NCI-H2107 treated with DMSO at 0.1 percent for 48 hours (cell line): ENCODE measurements at regions not wholly inside any gene's neighbourhood (a gene's known extent, or its start where the extent isn't known, plus 50 kb on each side); places are given as distances from the start of the nearest gene placed in this dataset.
"Not testable (repeated sequence)": the region's sequence is repeated elsewhere in the genome, so short reads cannot be mapped to it uniquely, and the experiment has no call there.

Experiments used
- DNase-seq: peaks from one replicate; lab custom pipeline; 2025; ENCODE audit not compliant: unreplicated experiment; lab: John Stamatoyannopoulos, UW

DNA sequence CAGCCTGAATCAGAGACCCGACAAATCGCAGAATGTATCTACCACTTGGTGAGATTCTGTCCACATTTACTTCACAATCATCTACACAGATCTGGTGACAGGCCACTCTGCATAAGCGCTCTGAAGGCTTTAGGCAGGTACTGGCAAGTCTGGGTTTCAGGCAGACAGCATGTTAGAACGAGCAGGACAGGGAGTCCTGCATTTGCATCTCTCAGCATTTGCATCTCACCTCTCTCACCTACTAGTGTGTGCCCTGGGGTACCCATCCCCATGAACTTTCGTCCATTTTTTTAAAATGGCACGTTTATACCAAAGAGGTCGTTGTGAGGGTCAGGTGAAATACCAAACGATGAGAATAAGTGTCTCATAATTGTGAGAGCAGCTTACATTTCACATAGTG is 108.2 kb downstream of the SPATA31A1 start:
- DNase-seq = not testable (repeated sequence)

DNA sequence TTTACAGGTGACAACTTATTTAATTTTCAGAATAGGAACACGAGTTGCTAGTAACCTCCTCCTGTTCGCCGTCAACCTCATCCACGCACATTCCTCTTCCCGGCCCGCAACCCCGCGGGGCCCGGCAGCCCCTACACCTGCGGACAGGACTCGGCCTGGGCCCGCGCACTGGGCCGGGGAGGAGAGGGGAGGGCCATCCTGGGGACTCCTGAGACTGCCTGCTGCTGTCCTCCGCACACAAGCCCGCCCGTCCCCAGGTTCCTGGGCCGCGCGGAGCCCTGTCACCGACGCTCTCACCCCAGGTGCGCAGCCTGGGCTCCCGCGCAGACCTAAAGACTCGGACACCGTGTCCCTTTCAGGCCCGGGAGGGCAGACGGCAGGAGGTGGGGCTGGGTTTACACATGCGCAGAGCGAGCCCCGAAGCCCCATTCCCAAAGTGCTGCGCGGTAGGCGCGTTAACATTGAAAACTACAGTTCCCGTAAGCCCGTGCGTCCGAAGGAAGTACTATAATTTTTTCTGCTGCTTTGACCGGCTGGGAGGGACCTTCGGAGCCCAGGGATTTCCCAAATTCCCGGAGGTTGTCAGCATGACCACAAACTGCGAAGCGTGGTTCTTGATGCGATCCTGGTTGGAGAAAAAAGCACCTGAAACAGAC is 108.8 kb downstream of the SPATA31A1 start:
- peak; percentile 26 for DNase-seq

DNA sequence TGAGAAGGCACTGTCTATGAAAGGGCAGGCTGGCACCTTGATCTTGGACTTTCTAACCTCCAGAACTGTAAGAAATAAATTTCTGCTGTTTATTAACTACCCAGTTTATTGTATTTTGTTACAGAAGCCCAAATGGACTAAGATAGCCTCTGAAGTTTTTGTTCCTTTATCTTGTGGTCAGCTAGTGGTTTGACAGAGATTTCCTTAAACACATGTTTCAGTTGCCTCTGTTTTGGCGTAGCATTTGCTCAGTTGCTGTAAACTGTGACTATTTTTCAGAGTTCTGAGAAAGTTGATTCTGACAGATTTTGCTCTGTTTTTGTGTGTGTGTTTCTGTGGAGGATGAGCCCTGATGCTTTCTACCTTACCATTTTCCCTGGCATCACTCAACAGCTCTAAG is 119.0 kb downstream of the SPATA31A1 start:
- not testable (repeated sequence) for DNase-seq

DNA sequence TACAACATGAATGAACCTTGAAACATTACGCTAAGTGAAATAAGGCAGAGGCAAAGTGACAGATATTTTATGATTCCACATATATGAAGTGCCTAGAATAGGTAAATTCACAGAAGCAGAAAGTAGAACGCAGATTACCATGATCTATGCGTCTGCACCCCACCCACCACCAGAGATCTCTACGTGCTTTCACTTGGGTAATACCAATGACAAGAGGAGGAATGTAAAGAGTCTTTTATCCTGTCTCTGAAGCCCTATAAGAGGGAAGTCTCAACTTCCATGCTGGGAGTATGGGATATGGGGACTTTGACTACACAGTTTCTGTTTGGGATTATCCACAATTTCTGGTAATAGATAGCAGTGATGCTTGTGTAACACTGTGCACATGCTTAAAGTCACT is 127.6 kb downstream of the SPATA31A1 start:
- not testable (repeated sequence) for DNase-seq

DNA sequence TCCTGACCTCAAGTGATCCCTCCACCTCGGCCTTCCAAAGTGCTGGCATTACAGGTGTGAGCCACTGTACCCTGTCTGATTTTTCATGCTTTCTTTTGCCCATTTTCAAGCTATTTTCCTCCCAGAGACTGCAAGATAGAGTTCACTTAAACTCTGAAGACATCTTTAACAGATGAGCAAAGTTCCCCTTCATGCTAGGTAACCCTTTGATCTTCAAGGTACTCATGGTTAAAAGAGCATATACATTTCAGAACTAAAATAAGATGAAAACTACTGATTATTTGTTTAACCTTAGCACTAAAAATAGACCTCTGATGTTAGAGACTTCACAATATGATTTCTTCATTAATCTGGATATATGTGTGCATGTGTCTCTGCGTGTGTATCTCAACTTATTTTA is 128.4 kb downstream of the SPATA31A1 start:
- DNase-seq = not testable (repeated sequence)

DNA sequence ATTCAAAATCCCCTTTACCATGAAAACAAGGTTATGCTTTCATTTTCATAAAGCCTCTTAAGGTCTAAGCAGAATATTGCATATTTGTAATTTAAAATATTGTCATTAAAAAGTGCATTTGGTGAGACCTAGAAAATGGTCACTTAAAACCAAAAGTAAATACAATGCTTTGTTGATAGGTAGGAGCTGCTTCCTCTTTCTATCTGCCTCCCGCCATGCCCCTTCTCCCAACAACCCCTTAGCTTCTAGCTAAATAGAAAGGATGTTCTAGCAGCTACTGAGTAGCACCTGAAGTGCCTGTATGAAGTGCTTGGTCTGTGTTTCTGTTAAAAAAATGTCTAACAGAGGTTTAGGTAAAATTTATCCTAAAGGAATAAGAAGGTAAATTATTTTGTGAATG is 128.8 kb downstream of the SPATA31A1 start:
- DNase-seq = not testable (repeated sequence)

DNA sequence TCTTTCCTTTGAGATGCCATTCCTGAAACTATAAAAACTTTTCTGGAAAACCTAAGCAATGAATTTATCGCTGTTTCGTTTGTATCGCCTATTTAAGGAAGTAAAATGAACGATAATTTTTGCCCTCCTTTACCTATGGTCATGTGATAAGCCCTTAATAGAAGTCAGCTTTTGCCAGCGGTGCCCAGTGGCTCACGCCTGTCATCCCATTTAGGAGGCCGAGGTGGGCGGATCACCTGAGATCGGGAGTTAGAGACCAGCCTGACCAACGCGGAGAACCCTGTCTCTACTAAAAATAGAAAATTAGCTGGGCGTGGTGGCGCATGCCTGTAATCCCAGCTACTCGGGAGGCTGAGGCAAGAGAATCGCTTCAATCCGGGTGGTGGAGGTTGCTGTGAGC is 132.0 kb downstream of the SPATA31A1 start:
- DNase-seq = not testable (repeated sequence)

DNA sequence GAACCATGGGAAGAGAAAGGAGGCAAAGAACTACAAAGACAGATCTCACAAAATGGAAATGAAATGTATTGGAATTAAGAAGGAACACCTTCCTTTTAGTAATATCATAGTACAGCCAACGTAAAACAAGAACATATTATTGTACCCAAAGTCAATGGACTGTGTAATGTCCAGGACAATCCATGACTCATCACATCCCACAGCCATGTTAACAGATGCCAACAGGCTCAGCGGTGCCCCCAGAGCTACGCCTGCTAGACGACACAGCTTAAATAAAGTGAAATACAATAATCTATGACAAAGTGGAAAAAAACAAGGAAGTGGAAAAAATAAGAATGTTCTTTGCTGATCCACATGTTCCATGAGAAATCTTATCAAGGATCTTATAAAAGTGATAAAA is 140.8 kb downstream of the SPATA31A1 start:
- DNase-seq = not testable (repeated sequence)

DNA sequence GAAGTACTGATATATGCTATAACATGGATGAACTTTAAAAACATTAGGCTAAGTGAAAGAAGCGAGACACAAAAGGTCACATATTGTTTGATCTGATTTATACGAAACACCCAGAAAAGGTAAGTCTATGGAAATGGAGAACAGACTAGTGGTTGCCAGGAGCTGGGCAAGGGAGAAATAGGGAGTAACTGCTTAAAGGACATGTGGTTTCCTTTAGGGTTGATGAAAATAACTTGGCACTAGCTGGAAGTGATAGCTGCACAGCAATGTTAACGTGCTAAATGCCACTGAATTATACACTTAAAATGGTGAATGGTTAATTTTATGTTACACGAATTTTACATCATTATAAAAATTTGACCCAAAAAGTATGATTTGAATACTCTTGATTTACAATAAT is 147.7 kb downstream of the SPATA31A1 start:
- not testable (repeated sequence) for DNase-seq

DNA sequence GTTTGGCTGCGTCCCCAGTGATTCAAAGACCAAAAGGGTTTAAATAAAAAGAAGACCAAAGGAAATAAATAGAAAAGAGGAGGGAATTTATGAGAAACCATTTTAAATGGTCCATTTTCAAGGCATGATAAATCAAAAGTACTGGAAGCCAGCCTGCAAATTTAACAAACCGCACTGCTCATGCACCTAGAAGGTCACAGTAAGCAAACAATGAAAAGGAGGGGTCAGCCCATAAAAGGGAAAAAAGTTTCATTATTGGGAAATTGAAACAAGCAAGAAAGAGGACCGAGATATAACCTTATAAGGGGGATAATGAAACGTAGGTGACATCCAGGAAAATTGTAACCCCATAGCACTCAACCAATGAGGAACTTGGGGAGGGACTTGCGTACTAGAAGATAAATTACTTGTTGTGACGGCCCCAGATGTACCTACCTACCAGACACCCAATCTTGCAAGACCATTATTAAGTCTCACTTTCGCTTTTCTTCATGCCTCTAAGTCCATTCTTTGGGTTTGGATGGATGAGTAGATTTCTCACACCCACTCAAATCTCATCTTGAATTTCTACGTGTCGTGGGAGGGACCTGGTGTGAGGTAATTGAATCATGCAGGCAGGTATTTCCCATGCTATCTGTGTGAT is 172.0 kb downstream of the SPATA31A1 start:
- DNase-seq = not testable (repeated sequence)

DNA sequence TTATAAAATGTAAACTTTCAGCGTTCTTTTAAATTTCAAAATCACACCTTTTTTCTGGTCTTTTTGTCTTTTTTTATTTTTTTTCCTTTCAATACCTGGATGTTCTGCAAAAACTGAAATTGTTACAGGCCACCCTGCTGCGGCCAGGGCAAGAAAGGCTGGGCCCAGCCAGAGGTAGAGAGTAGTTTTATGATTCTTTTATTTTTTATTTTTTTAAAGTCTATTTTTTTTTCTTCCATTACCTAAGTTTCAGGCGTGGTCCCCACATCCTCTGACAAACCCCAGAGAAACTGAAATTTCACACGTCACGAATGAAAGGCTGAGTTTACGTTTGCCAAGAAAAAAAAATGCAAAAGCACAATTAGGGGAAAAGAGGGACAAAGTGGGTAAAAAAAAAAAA is 177.1 kb downstream of the SPATA31A1 start:
- DNase-seq = not testable (repeated sequence)

DNA sequence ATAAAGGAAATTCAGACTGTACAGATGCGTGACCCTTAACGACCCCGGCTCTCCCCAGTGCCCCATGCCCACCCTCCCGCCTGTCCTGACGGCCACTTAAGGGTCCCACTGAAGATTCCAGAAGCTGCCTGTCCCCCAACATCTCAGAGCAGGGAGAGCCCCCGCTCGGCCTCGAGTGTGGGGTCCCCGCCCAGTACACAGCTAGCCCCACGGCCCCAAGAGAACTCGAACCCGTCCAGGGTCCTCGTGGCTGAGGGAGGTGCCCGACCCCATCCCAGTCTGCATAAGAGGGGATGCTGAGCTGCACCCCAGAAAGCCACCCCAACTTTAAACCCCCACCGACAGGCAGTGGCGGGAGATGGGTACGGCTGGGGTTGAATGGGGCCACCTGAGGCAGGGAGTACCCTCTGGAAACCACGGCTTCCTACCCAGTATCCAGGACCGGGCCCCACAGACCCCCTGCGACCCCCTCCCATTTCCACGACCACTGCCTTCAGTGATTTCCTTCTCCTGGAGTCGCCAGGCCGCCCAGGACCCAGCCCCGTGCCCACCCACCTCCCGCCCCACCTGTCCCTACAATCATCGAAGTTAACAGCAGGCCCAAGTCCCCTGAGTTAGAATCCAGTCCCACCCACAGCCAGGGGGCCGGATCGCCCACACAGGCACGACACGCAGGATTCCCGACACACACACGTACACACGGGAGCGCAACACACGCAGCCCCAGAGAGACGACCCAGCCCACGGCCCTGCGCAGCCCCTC is 177.7 kb downstream of the SPATA31A1 start:
- not testable (repeated sequence) for DNase-seq

DNA sequence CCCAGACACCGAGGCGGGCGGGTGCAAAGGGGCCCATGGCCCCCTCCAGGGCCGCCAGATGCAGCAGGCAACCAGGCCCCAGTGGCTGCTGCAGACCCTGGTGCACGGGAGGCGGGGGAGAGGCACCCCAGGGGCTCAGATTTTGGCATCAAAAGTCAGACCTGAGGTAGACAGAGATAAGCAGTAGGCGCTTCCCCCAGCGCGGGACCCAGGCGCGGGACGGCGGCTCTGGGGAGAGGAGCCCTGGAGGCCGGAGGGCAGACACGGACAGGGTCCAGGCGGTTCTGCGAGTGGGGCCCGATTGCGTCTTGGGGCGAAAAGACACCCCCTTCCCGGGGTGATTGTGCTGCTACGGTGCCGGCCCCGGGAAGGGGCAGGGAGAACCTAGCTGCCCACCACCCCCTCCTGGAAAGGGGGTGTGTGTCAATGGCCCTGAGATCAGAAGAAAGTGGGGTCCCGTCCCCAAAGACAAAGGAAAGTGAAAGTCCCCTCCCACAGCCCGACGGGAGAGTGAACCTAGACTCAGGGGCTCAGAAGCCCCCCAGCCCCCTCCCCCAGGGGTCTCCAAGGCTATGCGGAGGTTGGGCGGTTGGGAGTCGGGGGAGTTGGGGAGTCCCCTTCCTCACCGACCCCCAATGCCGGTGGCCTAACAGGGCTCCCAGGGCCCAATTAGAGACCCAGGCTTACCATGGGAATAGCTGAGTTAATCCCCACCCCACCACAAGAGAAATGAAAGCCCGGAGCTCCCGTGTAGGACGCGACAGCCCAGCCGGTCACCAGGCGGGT is 178.5 kb downstream of the SPATA31A1 start:
- not testable (repeated sequence) for DNase-seq

DNA sequence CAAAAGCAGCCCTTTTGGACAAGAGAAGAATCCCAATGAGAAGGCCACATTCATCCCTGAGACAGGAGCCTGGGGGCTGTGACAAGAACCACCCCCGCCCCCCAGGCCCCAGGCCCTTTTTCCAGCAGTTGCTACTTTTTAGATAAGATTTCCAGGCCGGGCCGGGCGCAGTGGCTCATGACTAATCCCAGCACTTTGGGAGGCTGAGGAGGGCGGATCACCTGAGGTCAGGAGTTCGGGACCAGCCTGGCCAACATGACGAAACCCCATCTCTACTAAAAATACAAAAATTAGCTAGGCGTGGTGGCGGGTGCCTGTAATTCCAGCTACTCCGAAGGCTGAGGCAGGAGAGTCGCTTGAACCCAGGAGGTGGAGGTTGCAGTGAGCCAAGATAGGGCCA is 179.4 kb downstream of the SPATA31A1 start:
- DNase-seq = not testable (repeated sequence)

DNA sequence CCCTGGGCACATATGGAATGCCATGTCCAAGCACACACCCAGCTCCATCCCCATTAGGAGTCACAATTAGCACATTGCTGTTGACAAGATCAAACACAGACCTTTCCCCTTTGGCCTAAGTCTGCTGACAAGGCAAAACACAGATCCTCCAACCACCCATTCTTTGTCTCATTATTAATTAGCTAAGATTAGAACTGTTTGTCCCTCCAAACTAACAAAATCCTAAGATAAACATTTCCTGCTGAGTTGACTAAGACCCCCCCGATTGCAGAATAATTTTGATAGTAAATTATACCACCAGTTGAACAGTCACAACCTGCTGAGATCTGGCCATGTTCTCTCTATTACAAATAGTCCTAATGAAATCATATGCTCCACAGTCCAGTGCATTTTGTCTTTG is 186.7 kb downstream of the SPATA31A1 start:
- DNase-seq = not testable (repeated sequence)

DNA sequence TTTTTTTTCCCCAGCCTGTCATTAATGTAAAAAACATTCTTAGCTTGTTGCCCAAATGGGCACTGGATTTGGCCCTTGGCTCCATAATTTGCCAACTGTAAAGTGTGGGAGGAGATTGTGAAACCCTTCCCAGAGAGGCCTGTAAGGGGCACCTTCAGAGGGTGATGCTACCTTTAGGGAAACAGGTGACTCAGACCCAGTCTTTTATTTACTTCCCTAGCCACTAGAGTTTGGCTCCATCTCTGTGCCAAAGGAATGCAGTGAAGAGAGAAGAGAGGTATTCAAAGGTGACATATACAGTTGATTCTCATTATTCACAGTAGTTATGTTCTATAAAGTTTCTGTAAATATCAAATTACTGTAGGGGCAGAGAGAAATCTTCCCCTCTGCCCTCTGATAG is 189.6 kb downstream of the SPATA31A1 start:
- DNase-seq = not testable (repeated sequence)

DNA sequence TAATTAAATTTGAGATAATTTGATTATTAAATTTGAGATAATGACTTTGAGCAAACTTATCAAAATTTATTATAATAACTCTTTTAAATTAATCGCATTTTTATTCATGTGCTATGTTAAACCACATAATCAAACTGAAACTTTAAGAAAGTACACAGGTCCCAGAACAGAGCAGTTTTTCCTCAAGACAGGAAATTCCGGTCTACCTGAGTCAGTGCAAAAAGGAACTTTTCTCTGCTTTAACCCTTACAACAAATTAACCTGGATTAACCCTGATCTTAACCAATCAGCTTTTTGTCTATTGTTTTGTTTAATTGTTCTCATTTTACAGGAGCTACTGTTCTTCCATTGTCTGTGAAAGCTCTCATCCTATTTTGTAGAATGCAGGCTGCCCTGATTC is 195.1 kb downstream of the SPATA31A1 start:
- not testable (repeated sequence) for DNase-seq

DNA sequence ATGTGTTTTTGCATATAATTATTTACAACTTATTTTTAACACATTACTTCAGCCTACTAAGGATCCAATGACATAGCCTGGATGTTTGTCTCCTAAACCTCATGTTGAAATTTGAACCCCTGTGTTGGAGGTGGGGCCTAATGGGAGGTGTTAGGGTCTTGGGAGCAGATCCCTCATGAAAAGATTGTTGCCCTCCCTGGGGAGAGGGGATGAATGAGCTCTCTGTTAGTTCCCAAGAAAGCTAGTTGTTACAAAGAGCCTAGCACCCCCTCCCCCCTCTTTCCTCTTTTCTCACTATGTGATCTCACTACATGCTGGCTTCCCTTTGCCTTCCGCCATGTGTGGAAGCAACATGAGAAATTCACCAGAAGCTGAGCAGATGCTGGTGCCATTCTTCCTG is 196.1 kb downstream of the SPATA31A1 start:
- DNase-seq = not testable (repeated sequence)

DNA sequence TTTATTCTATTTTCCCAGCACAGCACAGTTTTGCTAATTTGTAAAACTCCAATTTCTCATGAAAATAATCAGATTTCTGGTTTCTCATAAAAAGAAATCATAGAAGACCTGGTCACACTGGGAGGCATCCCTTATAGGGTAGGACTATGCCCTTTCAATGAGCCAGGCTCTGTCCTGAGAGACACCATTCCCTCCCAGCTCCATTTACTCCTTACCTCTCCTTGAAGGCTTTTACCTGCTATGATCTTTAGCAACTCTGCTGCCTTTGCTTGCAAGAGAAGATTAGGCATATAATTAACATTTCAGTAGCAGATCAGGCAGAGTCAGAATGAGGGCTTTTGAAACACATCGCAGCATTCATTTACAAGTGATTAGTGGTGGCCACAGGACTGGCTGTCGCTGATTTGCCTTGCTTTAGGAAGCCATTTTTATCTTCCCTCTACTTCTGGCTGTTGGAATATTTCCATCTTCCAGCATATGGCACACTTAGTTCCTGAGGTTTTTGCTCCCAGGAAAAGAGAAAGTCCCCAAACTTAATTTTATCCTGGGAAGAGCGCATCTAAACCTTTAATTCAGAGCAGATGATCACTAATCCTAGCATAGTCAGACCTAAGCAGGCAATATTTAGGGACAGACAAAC is 196.9 kb downstream of the SPATA31A1 start:
- not testable (repeated sequence) for DNase-seq

DNA sequence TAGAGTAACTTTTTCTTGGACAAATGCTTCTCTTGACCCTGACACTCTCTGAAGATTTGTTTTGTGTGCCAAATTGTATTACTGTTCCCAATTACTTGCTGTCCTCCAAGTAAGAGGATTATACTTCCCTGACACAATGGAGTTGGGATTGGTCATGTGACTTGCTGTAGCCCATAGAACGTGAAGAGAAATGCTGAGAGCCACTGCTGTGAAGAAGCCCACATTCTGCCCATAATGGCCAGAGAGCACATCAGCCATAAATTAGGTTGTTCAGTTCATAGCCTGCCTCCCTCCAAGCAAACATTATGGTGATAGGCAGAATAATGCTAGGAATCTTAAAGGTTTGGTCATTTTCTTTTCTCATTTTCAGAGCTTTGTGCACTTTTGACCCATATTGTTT is 198.9 kb downstream of the SPATA31A1 start:
- DNase-seq = not testable (repeated sequence)

DNA sequence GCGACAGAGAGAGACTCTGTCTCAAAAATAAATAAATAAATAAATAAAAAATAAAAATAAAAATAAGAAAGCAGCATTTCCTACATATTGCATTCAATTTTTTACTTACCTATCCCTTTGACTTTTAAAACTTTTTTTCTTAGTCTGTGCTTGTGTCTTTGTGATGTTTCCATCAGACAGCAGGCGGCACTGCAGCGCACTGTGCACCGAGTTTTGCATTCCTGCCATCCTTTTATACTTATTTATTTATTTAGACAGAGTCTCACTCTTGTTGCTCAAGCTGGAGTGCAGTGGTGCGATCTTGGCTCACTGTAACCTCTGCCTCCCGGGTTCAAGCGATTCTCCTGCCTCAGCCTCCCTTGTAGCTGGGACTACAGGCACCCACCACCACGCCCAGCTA is 203.9 kb downstream of the SPATA31A1 start:
- not testable (repeated sequence) for DNase-seq
